PC-9 (cell line): ENCODE measurements at regions not wholly inside any gene's neighbourhood (a gene's known extent, or its start where the extent isn't known, plus 50 kb on each side); places are given as distances from the start of the nearest gene placed in this dataset.

Experiments
- BruUV-seq: library from RNA; stranded (reverse); fragments of 400-500 nt; replicated peaks from 2 replicates; lab custom pipeline; 2021; lab: Mats Ljungman, UMichigan
- CTCF ChIA-PET: fragments of 300-600 bp; sonication (Branson Sonifier 250); formaldehyde crosslinking; loops from one replicate; lab custom pipeline; 2022; ENCODE audit warnings: antibody characterized with exemption; lab: Charles Lee
- POLR2A ChIA-PET: fragments of 300-600 bp; sonication (Branson Sonifier 250); formaldehyde crosslinking; loops from one replicate; lab custom pipeline; 2022; ENCODE audit warnings: antibody characterized with exemption; ENCODE audit not compliant: unreplicated experiment; lab: Charles Lee
- DNase-seq, 2 experiments: peaks; one replicate each; pipeline versions ENCODE4 v3.0.0 to v3.0.0-alpha.2; 2015 to 2022; ENCODE audit warnings: mixed read lengths in 1 of 2
- H2AFZ ChIP-seq: fragments of 200-600 bp; sonication (generic); 2 replicates; pipeline ENCODE4 v1.8.1; 2017; ENCODE audit warnings: antibody characterized with exemption
- H3F3A ChIP-seq: fragments of 200-600 bp; sonication (generic); 2 replicates; pipeline ENCODE4 v1.8.1; 2017; ENCODE audit warnings: antibody characterized with exemption, mild to moderate bottlenecking, low read depth; ENCODE audit not compliant: insufficient read depth
- H3K27ac ChIP-seq: fragments of 200-600 bp; sonication (generic); 2 replicates; pipeline ENCODE4 v1.6.1; 2016; ENCODE audit warnings: mixed run types
- H3K27me3 ChIP-seq: fragments of 200-600 bp; sonication (generic); 2 replicates; pipeline ENCODE4 v1.6.1; 2016; ENCODE audit warnings: low read depth, mixed run types; ENCODE audit not compliant: insufficient read depth
- H3K36me3 ChIP-seq: fragments of 200-600 bp; sonication (generic); 2 replicates; pipeline ENCODE4 v1.6.1; 2016; ENCODE audit warnings: low read depth, mixed run types
- H3K4me1 ChIP-seq: fragments of 200-600 bp; sonication (generic); replicated peaks from 2 replicates; pipeline ENCODE4 v1.6.1; 2016; ENCODE audit warnings: mixed run types; ENCODE audit not compliant: insufficient read depth
- H3K4me2 ChIP-seq: fragments of 200-600 bp; sonication (generic); 2 replicates; pipeline ENCODE4 v1.6.1; 2017; ENCODE audit warnings: mixed run types
- H3K4me3 ChIP-seq: fragments of 200-600 bp; sonication (generic); 2 replicates; pipeline ENCODE4 v1.6.1; 2016; ENCODE audit warnings: mixed run types
- H3K79me2 ChIP-seq: fragments of 200-600 bp; sonication (generic); 2 replicates; pipeline ENCODE4 v1.6.1; 2017; ENCODE audit warnings: low read depth, mixed run types
- H3K9me2 ChIP-seq: fragments of 200-600 bp; sonication (generic); 2 replicates; pipeline ENCODE4 v1.8.1; 2017; ENCODE audit warnings: mild to moderate bottlenecking; ENCODE audit not compliant: insufficient read depth
- H3K9me3 ChIP-seq: fragments of 200-600 bp; sonication (generic); 2 replicates; pipeline ENCODE4 v1.8.1; 2016; ENCODE audit warnings: low read depth; ENCODE audit not compliant: insufficient read depth
- H4K20me1 ChIP-seq: fragments of 200-600 bp; sonication (generic); 2 replicates; pipeline ENCODE4 v1.8.1; 2017; ENCODE audit not compliant: insufficient read depth
- EZH2 ChIP-seq: fragments of 200-600 bp; sonication (generic); IDR thresholded peaks from 2 replicates; pipeline ENCODE4 v1.8.0; 2017; ENCODE audit warnings: antibody characterized with exemption, low read depth
- intact Hi-C: fragments of 100-400 bp; cut with micrococcal nuclease; formaldehyde crosslinking; loops from one replicate; pipeline ENCODE4 v1.10.0; 2022; ENCODE audit not compliant: unreplicated experiment
- TF ChIP-seq, protein P1 (sequence below): fragments of 200-600 bp; sonication (generic); conservative IDR thresholded peaks from 2 replicates; pipeline ENCODE4 v1.6.1; 2017; ENCODE audit warnings: mixed run types, antibody characterized with exemption, mild to moderate bottlenecking, moderate library complexity

DNA sequence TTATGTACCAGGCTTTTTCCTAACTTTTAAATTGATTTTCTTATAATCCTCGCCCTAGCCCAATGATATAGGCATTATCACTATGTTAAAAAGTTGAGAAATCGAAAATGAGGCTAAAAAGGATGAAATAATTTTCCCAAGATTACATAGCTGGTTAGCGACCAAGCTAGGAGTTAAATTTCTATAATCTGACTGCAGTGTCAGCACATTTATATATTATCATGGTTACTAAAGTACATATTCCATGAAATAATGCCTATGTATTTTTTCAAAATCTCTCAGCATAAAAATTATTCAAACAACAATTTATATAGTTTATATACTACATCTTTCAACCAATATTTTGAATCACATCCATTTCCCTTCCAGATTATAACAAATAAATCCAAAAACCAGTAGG, 317.3 kb upstream of the TFPI start:
- Histone ChIP-seq H4K20me1 (no peaks in the 10 kb centered on the region), H3K4me1 (no peaks in the 10 kb centered on the region), H3K27ac (no peak overlapping the region), H3K9me2 (no peaks in the 10 kb centered on the region), H3K79me2 (no peaks in the 10 kb centered on the region), H3F3A (no peaks in the 10 kb centered on the region), H3K36me3 (no peaks in the 10 kb centered on the region), H3K4me2 (no peak overlapping the region), H3K4me3 (no peak overlapping the region), H3K27me3 (no peaks in the 10 kb centered on the region), H2AFZ (no peak overlapping the region), H3K9me3 (no peaks in the 10 kb centered on the region)
- POLR2A ChIA-PET: no interaction called here
- TF ChIP-seq, protein P1, sequence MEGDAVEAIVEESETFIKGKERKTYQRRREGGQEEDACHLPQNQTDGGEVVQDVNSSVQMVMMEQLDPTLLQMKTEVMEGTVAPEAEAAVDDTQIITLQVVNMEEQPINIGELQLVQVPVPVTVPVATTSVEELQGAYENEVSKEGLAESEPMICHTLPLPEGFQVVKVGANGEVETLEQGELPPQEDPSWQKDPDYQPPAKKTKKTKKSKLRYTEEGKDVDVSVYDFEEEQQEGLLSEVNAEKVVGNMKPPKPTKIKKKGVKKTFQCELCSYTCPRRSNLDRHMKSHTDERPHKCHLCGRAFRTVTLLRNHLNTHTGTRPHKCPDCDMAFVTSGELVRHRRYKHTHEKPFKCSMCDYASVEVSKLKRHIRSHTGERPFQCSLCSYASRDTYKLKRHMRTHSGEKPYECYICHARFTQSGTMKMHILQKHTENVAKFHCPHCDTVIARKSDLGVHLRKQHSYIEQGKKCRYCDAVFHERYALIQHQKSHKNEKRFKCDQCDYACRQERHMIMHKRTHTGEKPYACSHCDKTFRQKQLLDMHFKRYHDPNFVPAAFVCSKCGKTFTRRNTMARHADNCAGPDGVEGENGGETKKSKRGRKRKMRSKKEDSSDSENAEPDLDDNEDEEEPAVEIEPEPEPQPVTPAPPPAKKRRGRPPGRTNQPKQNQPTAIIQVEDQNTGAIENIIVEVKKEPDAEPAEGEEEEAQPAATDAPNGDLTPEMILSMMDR: no peak
- no peak for TF ChIP-seq EZH2
- DNase-seq: no peak
- intact Hi-C loops: no loop called here
- no TSS peak for BruUV-seq
- CTCF ChIA-PET: no interaction called here

DNA sequence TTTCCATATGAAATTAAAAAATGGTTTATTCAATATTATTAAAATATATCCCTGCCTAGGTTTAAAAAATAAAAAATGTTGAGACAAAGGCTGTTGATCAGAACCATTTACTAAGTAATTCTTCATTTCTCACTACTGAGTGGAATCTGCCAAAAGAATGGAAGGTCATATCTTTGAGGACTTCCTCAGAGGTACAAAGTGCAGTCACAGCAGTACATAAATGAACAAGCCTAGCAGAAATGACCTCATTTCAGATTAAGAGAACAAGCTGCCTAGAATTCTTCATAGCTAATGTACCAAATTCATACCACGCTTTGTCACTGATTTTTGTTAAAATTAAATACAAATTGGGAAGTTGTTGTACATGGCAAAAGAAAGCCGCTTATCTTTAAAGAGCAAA, 318.9 kb upstream of the TFPI start:
- H3K4me3 ChIP-seq: no peak overlapping the region
- intact Hi-C loops: no loop called here
- no peaks in the 10 kb centered on the region for H3K27me3 ChIP-seq
- no peak overlapping the region for H2AFZ ChIP-seq
- H3F3A ChIP-seq: no peaks in the 10 kb centered on the region
- no peak overlapping the region for H3K4me2 ChIP-seq
- no peaks in the 10 kb centered on the region for H3K36me3 ChIP-seq
- no peaks in the 10 kb centered on the region for H3K9me2 ChIP-seq
- H4K20me1 ChIP-seq: no peaks in the 10 kb centered on the region
- no peak for DNase-seq
- POLR2A ChIA-PET: no interaction called here
- CTCF ChIA-PET: no interaction called here
- no peaks in the 10 kb centered on the region for H3K4me1 ChIP-seq
- BruUV-seq: no TSS peak
- no peaks in the 10 kb centered on the region for H3K79me2 ChIP-seq
- H3K9me3 ChIP-seq: no peaks in the 10 kb centered on the region
- no peak for TF ChIP-seq EZH2
- TF ChIP-seq, protein P1: no peak
- no peak overlapping the region for H3K27ac ChIP-seq

DNA sequence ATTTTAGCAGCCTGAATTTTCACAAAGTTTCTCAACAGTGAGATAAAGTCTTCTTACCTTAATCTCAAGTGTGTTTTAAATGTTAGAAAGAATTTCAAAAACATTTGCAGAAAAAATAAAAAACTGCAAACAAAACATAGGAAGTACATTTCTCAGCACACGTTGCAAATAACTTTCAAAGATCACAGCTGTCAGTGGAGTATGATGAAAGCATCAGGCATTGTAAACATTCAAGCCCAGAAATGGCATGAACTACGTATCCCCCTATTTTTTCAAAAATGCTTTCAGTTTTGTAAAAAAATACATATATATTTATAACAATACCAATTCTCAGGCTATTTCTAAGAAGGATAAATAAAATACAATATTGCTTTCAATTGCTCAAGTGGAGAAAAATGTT, 320.6 kb upstream of the TFPI start:
- intact Hi-C loops: no loop called here
- no peak for DNase-seq
- TF ChIP-seq, protein P1: no peak
- no peak for TF ChIP-seq EZH2
- H3K4me2 ChIP-seq: no peak overlapping the region
- no peaks in the 10 kb centered on the region for H3F3A ChIP-seq
- H3K4me3 ChIP-seq: no peak overlapping the region
- H2AFZ ChIP-seq: no peak overlapping the region
- H3K27ac ChIP-seq: no peak overlapping the region
- peaks cover 3% of the 10 kb centered on the region; the same call in 1 of the 2 replicates for H3K9me2 ChIP-seq
- no peaks in the 10 kb centered on the region for H3K79me2 ChIP-seq
- BruUV-seq: no TSS peak
- ChIA-PET POLR2A (no interaction called here), CTCF (no interaction called here)
- no peaks in the 10 kb centered on the region for H4K20me1 ChIP-seq
- no peaks in the 10 kb centered on the region for H3K36me3 ChIP-seq
- H3K27me3 ChIP-seq: no peaks in the 10 kb centered on the region
- no peaks in the 10 kb centered on the region for H3K4me1 ChIP-seq
- no peaks in the 10 kb centered on the region for H3K9me3 ChIP-seq
